SU-DHL-6 (cell line): ENCODE measurements at regions not wholly inside any gene's neighbourhood (a gene's known extent, or its start where the extent isn't known, plus 50 kb on each side); places are given as distances from the start of the nearest gene placed in this dataset.

ENCODE experiments used
- H2AFZ ChIP-seq: fragments of 200-600 bp; sonication (generic); 2 replicates; pipeline ENCODE4 v1.6.1; 2014; ENCODE audit warnings: low read depth, mild to moderate bottlenecking, moderate library complexity, mixed read lengths, antibody characterized with exemption, low read length; ENCODE audit not compliant: severe bottlenecking
- H3F3A ChIP-seq: fragments of 200-600 bp; shearing (Covaris generic); 2 replicates; pipeline ENCODE4 v1.6.0; 2016; ENCODE audit warnings: antibody characterized with exemption, mild to moderate bottlenecking; ENCODE audit not compliant: insufficient read depth
- H3K27ac ChIP-seq: fragments of 200-600 bp; sonication (generic); 2 replicates; pipeline ENCODE4 v1.5.1; 2016; ENCODE audit warnings: low read depth, mild to moderate bottlenecking, low read length, moderate library complexity, mixed read lengths
- H3K27me3 ChIP-seq: fragments of 200-600 bp; sonication (generic), shearing (Covaris generic); 2 replicates; pipeline ENCODE4 v1.6.0; 2014; ENCODE audit warnings: mild to moderate bottlenecking, low read length
- H3K36me3 ChIP-seq: fragments of 200-600 bp; sonication (generic); 2 replicates; pipeline ENCODE4 v1.6.1; 2014; ENCODE audit warnings: mild to moderate bottlenecking, low read length, mixed read lengths
- H3K4me2 ChIP-seq: fragments of 300-600, 200-600 bp; shearing (Covaris generic), sonication (generic); 2 replicates; pipeline ENCODE4 v1.6.0; 2014; ENCODE audit warnings: low read length, low read depth, mild to moderate bottlenecking; ENCODE audit not compliant: poor library complexity, severe bottlenecking
- H3K4me3 ChIP-seq: fragments of 200-600 bp; sonication (generic); 2 replicates; pipeline ENCODE4 v1.5.1; 2014; ENCODE audit warnings: antibody characterized with exemption, low read length, mild to moderate bottlenecking, mixed read lengths; ENCODE audit not compliant: insufficient read depth, poor library complexity, severe bottlenecking
- H3K79me2 ChIP-seq: fragments of 200-600 bp; sonication (generic); 2 replicates; pipeline ENCODE4 v1.6.1; 2014; ENCODE audit warnings: mild to moderate bottlenecking, low read length, moderate library complexity; ENCODE audit not compliant: insufficient read depth
- H3K9ac ChIP-seq: fragments of 200-600 bp; sonication (generic); 2 replicates; pipeline ENCODE4 v1.7.0; 2014; ENCODE audit warnings: mild to moderate bottlenecking, low read length
- H3K9me2 ChIP-seq: fragments of 200-600 bp; sonication (generic); replicated peaks from 2 replicates; pipeline ENCODE4 v1.6.1; 2014; ENCODE audit warnings: low read length; ENCODE audit not compliant: insufficient read depth
- H3K9me3 ChIP-seq: fragments of 200-600 bp; sonication (generic); 2 replicates; pipeline ENCODE4 v1.6.1; 2014; ENCODE audit warnings: low read length, mixed read lengths; ENCODE audit not compliant: insufficient read depth
- H4K20me1 ChIP-seq: fragments of 200-600 bp; sonication (generic); 2 replicates; pipeline ENCODE4 v1.6.1; 2014; ENCODE audit warnings: low read depth, mild to moderate bottlenecking, antibody characterized with exemption, low read length, moderate library complexity, mixed read lengths
- EZH2phosphoT487 ChIP-seq: fragments of 200-600 bp; sonication (generic), shearing (Covaris generic); conservative IDR thresholded peaks from 2 replicates; pipeline ENCODE4 v1.6.1; 2018; ENCODE audit warnings: mild to moderate bottlenecking, antibody characterized with exemption, low read length, moderate library complexity, mixed read lengths
- TF ChIP-seq, protein P1 (sequence below): fragments of 200-600 bp; sonication (generic); IDR thresholded peaks from one replicate; pipeline ENCODE4 v1.5.1; 2017; ENCODE audit warnings: antibody characterized with exemption, mild to moderate bottlenecking, low read length, moderate library complexity; ENCODE audit not compliant: insufficient read depth, poor library complexity, severe bottlenecking

DNA sequence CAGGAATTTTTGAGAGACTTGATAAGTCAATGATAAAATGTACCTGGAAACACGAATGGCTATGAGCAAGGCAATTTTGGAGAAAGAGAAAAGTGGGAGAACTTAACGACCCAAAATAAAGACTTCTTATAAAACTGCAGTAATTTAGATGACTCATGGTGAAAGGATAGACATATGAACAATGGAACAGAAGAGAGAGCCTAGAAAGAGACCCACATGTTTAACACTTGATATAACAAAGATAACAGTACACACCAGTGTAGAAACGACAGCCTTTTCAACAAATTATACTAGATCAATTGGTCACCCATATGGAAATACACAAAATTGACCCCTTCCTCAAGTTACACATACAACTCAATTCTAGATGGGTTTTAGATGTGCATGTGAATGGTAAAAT, 117.5 kb upstream of the GALNT2 start:
- TF ChIP-seq, protein P1, sequence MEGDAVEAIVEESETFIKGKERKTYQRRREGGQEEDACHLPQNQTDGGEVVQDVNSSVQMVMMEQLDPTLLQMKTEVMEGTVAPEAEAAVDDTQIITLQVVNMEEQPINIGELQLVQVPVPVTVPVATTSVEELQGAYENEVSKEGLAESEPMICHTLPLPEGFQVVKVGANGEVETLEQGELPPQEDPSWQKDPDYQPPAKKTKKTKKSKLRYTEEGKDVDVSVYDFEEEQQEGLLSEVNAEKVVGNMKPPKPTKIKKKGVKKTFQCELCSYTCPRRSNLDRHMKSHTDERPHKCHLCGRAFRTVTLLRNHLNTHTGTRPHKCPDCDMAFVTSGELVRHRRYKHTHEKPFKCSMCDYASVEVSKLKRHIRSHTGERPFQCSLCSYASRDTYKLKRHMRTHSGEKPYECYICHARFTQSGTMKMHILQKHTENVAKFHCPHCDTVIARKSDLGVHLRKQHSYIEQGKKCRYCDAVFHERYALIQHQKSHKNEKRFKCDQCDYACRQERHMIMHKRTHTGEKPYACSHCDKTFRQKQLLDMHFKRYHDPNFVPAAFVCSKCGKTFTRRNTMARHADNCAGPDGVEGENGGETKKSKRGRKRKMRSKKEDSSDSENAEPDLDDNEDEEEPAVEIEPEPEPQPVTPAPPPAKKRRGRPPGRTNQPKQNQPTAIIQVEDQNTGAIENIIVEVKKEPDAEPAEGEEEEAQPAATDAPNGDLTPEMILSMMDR, result no peak
- TF ChIP-seq EZH2phosphoT487, result no peak
- H3K9me3 ChIP-seq, result no peaks in the 10 kb centered on the region
- no peaks in the 10 kb centered on the region for H3F3A ChIP-seq
- H3K27ac ChIP-seq, result no peak overlapping the region
- no peak overlapping the region for H3K4me3 ChIP-seq
- no peaks in the 10 kb centered on the region for H3K36me3 ChIP-seq
- no peak overlapping the region for H2AFZ ChIP-seq
- no peaks in the 10 kb centered on the region for H3K9me2 ChIP-seq
- H3K9ac ChIP-seq, result no peak overlapping the region
- no peaks in the 10 kb centered on the region for H3K79me2 ChIP-seq
- H4K20me1 ChIP-seq, result no peaks in the 10 kb centered on the region
- H3K4me2 ChIP-seq, result no peak overlapping the region
- H3K27me3 ChIP-seq, result no peaks in the 10 kb centered on the region

DNA sequence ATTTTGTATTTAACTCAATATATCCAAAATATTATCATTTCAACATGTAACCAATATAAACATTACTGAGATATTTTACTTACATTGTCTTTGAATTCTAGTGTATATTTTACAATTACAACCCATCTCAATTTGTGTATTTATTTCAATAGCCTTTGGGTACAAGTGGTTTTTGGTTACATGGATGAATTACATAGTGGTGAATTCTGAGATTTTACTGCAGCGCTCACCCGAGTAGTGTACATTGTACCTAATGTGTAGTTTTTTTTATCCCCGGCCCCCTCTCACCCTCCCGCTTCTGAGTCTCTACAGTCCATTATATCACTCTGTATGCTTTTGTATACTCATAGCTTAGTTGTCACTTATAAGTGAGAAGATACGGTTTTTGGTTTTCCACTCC, 117.0 kb upstream of the GALNT2 start:
- Histone ChIP-seq H2AFZ (no peak overlapping the region), H3K9me3 (no peaks in the 10 kb centered on the region), H3K79me2 (no peaks in the 10 kb centered on the region), H3F3A (no peaks in the 10 kb centered on the region), H3K9me2 (no peaks in the 10 kb centered on the region), H3K27ac (no peak overlapping the region), H3K4me3 (no peak overlapping the region), H3K36me3 (no peaks in the 10 kb centered on the region), H3K9ac (no peak overlapping the region), H3K27me3 (no peaks in the 10 kb centered on the region), H3K4me2 (no peak overlapping the region), H4K20me1 (no peaks in the 10 kb centered on the region)
- TF ChIP-seq, protein P1, result no peak
- TF ChIP-seq EZH2phosphoT487, result no peak

DNA sequence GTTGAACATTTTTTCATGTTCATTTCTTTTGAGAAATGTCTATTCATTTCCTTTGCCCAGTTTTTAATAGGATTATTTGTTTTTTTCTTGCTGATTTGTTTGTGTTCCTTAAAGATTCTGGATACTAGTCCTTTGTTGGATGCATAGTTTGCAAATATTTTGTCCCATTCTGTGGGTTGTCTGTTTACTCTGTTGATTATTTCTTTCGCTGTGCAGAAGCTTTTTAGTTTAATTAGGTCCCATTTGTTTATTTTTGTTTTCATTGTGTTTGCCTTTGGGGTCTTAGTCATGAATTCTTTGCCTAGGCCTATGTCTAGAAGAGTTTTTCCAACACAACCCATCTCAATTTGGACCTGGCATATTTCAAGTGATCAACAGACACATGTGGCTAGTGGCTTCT, 116.1 kb upstream of the GALNT2 start:
- H3K4me3 ChIP-seq, result no peak overlapping the region
- H3K9me3 ChIP-seq, result no peaks in the 10 kb centered on the region
- H3K9me2 ChIP-seq, result no peaks in the 10 kb centered on the region
- H3K4me2 ChIP-seq, result no peak overlapping the region
- H3F3A ChIP-seq, result no peaks in the 10 kb centered on the region
- H4K20me1 ChIP-seq, result no peaks in the 10 kb centered on the region
- H3K27ac ChIP-seq, result no peak overlapping the region
- H3K27me3 ChIP-seq, result no peaks in the 10 kb centered on the region
- H3K79me2 ChIP-seq, result no peaks in the 10 kb centered on the region
- no peak for TF ChIP-seq EZH2phosphoT487
- TF ChIP-seq, protein P1, result no peak
- no peaks in the 10 kb centered on the region for H3K36me3 ChIP-seq
- H3K9ac ChIP-seq, result no peak overlapping the region
- H2AFZ ChIP-seq, result no peak overlapping the region
